NCI-H128 (cell line): ENCODE measurements at regions not wholly inside any gene's neighbourhood (a gene's known extent, or its start where the extent isn't known, plus 50 kb on each side); places are given as distances from the start of the nearest gene placed in this dataset.

Experiments
- DNase-seq: peaks from one replicate; lab custom pipeline; 2025; ENCODE audit not compliant: unreplicated experiment; lab: John Stamatoyannopoulos, UW

DNA sequence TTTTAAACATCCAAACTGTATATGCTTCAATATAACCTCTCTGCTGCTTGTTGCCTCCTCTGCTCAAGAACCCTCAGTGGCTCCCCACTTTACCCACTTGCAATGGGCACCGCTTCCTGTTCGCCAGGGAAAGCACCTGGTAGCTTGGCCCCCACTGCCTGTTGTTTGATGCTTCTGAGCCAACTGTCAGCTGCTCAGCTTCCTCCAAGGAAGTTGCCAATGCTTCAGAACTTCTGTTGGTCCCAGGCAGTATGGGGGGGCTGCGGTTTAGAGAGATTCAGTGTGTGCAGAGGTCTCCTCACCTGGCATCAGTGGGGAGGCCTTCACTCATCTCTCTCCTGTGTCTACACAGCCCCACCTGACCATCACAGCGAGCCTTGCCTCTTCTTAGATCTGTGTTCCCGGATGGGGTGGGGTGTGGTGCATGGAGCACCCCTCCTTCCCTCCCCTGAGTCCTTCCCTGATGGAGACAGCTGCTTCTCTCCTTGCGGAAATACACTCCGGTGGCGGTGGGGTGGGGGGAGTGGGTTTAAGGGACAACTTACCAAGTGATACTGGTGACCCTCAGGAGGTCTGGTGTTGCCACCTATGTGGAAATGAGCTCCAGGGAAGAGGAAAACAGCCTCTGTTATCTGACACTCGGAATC lies 308.1 kb downstream of the CDH26 start:
- DNase-seq = no peak

DNA sequence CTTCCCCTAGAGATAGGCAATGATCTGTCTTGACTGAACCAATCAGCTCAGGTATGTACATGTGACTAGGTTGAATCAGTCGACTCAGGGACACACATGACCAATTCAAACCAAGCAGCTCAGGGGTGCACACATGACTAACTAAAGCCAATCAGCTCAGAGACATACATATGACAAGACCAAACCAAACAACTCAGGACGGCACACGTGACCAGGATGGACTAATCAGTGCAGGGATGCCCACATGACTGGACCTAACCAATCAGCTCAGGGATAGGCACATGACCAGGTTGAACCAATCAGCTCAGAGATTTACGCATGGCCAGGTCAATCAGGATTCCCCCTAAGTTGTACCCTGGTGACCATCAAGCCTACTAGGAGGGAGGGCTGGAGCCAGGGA lies 310.3 kb downstream of the CDH26 start:
- no peak for DNase-seq

DNA sequence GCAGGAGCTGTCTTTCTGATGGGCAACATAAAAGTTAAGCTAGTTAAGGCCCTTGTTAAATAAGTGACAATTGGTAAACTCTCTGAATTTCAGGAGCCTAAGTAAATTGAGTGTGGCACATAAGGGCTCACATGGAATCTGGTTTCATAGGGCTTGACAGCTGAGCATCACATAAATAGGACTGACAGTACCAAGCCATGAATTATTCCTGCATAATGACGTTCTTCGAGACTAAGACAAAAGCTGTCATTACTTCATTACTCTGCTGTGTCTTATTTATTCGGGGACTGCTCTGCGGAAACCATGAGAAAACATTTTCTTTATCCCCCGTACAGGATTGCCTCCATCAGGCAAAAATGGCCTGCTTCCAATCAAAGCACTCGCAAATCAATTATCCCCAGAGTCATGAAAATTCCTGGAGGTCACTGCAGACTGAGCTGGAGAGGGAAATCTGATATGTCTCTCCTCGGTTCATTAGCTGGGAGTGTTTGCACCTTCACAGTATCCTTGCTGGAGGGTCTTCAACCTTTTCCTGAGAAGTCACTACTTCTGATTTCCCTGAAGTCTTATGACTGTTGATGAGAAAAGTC lies 311.4 kb downstream of the CDH26 start:
- DNase-seq = no peak

DNA sequence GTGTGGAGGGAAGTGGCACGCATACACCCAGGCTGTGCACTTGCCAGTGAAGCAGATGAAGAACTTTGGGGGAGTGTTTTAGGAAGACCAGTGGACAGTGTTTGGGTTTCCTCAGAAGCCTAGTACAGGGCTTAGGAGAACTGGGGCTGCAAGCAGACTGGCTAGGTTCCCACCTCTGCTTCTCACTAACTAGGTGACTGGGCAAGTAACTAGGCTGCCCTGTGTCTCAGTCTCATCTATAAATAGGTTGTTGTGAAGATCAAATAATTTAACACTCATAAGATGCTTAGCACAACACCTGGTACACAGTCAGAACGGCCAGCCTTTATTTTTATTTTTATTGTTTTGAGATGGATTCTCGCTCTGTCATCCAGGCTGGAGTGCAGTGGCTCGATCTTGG lies 312.1 kb downstream of the CDH26 start:
- DNase-seq = no peak

DNA sequence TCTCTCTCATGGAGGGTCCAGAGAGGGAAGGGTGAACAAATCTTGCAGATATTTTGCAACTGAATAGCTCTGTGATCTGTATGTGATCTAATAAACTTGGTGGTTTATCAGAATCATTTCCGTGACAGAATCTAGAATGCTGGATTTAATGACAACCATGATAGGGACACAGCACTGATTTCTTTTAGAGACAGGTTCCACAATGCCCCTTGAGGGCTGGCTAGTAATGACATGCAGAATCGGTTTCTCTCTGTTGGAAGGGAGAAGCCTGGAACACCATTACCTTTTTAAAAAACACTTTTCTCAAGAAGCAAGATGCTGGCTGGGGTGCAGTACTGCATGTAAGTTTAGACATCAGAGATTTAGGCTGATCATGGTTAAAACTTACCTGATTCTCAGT lies 313.4 kb downstream of the CDH26 start:
- DNase-seq = no peak

DNA sequence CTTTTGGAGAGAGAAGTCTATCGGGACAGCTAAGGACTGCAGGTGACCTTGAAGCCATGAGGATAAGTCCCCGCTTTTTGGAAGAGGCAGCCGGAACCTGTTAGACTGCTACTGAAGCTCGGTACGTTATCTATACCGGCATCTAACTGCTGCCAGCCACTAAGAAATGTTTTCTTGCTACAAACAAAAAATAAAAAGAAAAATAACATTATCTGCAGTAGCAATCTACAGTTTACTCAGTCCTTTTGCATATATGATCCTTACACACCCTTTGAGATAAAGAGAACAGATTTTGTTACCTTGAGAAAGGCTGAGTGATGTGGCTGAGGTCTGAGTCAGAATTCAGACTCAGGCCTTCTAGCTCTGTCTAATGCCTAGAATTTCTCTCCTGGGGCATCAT lies 314.6 kb downstream of the CDH26 start:
- DNase-seq = no peak

DNA sequence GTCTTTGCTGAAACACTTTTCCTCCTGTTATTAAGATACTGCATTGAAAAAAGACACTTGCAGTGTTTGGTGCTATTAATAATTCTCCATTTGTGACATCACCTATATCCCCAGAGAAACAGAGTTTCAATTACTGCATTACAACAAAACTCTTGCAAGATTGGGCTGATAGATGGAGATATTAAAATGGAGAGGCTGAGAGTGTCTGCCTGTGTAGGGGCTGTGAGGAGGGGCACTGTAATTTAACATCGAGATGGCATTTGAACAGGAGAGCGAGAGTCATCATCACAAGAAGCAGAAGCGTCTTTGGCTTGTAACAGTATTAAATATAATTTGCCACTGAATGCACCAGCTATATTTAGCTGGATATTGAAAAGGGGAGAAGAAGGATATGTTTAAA lies 316.5 kb downstream of the CDH26 start:
- no peak for DNase-seq

DNA sequence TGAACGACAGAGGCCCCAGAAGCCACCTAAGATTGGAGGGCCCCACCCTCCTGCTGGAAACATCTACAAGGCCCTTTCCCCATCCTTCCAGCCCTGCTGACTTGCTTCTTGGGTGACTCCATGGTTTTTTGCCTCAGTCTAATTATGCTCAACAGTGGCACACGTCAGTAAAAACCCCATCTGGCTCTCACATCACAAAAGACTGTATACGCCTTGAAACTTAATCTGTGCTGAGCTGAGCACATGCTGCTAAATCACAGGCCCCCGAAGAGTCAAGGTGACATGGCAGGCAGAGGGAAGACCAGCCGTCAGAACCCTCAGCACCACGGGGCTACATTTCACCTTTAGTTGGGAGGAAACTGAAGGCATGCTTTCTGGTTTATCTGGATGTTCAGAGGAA lies 323.1 kb downstream of the CDH26 start:
- no peak for DNase-seq

DNA sequence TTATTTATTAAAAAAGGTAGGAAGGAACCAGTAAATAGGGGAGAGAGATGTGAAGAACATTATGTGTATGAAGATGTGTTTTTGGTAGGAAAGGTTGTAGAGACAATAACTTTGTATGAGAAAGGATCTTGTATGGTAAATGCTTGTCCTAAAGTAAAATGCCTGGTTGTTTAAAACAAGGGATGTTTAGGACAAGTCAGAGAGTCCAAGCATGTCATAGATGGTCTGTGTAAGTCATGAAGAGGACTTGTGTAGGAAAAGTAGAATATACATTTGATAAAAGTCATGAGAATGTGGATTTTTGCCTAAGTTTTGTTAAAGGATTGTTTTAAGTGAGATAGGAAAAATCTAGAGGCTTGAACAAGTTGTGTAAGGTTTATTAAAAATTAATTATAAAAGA lies 325.1 kb downstream of the CDH26 start:
- no peak for DNase-seq

DNA sequence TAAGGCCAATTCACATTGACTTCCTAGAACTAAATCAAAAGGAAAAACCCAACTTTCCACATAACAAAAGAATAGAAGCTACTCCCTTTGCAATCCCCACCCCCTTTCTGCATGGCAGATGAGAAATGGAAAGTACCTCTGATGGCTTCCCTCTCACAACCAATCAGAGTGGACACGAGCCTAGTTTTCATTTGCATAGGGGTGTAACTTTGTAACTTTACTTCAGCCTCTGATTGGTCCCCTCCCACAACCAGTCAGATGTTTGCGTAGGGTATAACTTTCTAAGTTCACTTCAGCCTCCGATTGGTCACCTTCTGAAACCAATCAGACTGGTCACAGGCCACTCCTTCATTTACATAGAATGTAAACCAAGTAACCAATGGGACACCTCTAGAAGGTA lies 328.5 kb downstream of the CDH26 start:
- no peak for DNase-seq

DNA sequence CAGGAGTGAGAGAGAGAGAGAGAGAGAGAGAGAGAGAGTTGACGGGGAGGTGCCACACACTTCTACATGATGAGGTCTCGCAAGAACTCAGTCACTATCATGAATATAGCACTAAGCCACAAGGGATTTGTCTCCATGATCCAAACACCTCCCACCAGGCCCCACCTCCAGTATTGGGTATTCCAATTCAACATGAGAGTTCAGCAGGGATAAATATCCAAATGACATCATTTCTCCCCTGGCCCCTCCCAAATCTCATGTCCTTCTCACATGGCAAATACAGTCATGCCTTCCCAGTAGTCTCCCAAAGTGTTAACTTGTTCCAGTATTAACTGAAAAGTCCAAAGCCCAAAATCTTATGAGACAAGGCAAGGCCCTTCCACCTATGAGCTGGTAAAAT lies 330.7 kb downstream of the CDH26 start:
- DNase-seq = no peak

DNA sequence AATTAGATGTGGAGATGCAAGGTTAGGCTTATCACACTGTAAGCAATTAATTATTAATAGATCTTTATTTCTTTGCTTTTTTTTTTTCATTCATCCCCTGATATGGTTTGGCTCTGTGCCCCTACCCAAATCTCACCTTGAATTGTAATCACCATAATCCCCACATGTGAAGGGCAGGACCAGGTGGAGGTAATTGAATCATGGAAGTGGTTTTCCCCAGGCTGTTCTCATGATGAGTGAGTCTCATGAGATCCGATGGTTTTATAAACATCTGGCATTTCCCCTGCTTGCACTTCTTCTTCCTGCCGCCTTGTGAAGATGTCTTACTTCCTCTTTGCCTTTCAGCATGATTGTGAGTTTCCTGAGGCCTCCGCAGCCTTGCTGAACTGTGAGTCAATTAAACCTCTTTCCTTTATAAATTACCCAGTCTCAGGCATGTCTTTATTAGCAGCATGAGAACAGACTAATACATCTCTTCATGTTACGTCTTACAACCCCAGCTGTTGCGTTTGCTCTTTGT lies 333.8 kb downstream of the CDH26 start:
- no peak for DNase-seq

DNA sequence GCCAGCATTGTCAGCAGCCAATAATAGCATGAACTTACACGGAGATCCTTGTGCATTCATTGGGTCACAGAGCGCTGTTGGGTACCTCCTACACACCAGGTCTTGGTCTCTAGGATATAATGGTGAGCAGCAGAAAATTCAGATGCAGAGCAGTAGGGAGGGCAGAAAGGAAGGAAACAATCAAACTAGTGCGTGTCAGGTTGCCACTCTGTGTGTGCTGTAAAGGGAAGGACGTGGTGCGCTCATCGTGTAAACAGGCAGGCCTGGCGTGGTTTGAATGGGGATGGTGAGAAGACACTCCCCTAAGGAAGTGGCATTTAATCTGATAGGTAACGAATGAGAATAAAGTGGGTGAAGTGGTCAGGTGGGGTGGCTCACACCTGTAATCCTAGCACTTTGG lies 336.4 kb downstream of the CDH26 start:
- no peak for DNase-seq

DNA sequence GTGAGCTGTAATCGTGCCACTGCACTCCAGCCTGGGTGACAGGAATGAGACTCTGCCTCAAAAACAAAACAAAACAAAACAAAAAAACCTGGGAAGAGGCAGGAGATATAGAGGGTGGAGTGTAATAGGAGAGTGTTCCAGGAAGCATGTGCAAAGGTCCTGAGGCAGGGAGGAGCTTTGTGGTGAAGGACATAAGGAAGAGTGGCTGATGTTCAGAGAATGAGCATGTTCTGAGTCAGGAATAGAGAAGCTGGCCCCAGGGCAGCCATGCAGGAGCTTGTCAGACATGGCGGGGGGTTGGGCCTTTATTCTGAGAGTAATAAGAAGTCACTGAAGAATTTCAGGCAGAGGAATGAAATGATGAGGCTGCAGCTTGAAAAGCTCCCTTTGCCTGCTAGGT lies 337.0 kb downstream of the CDH26 start:
- DNase-seq = no peak

DNA sequence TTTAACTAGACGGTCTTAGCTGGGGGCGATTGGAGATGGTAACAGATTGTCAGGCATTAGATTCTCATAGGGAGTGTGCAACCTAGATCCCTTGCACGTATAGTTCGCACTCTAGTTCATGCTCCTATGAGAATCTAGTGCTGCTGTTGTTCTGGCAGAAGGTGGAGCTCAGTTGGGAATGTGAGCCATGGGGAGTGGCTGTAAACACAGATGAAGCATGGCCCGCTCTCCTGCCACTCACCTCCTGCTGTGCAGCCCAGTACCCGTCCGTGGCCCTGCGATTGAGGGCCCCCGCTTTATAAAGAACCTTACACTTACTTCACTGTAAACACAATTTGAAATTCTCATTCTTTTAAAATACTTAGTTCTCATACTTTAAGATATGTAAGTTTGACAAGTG lies 339.4 kb downstream of the CDH26 start:
- DNase-seq = no peak

DNA sequence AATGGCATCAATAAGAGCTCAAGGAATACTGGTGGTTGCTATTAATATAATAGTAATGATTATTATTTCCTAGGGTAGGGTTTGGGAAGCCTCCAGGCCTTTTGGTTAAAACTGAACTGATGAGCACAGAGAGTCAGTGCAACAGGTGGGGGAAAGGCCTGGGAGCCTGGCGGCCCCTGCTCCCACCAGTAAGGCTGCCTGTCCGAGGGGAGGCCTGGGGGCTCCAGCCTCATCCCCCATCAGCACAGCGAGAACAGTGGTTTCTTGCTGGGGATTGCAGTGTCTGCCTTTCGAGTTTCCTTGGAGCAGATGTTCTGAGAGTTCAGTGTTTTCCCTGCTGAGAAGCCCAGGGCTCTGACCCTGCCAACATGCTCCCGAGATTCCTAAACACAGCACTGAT lies 340.4 kb downstream of the CDH26 start:
- DNase-seq = no peak

DNA sequence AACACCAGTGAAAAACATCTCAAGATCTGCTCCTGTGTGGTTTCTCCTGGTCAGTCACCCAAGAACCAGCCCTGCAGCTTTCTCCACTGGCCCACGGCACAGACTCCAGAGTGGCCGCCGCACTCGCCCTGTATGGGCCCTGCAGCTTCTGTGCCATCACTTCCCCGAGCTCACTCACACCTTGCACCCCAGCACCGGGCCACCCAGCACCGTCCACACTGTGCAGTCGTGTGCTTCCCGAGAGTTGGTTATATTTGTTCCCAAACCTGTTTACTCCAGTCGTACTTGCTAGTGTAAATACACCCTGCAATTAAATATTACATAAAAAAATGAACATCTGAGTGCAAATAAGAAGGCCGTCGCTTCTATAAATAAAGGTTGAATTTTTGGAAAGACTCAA lies 341.7 kb downstream of the CDH26 start:
- no peak for DNase-seq

DNA sequence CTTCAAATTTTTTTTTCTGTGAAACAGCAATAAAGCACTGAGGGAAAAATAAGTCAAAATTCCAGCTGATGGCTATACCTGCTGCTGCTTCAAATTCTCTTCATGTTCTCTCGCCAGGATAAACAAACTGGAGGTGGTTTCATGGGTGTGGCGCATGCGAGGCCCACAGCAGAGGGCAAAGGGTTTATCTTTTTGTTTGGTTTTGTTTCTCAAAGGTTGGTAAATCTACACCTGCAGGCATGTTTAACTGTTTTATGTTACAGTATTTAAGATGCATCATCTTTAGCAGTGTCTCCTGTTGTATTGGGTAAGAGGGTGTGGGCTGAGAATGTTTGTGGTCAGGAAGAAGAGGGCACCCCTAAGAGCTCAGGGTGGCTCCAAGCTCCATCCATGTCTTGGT lies 342.2 kb downstream of the CDH26 start:
- DNase-seq = no peak

DNA sequence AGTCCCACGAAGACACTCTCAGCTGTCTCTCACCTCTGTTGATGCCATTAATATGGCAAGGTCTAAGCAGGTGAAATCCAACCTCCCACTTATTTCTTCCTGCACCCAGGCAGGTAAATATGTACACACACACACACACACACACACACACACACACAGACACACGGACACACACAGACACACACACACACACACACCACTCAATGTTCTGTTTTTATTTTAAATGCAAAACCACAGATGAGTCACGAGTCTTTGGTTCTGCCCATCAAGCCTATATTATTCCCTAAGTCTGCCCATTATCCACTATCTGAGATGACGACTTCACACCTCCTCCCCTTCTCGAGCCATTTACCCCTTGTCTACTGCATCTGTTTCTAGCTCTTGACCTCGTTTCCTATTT lies 344.7 kb downstream of the CDH26 start:
- no peak for DNase-seq

DNA sequence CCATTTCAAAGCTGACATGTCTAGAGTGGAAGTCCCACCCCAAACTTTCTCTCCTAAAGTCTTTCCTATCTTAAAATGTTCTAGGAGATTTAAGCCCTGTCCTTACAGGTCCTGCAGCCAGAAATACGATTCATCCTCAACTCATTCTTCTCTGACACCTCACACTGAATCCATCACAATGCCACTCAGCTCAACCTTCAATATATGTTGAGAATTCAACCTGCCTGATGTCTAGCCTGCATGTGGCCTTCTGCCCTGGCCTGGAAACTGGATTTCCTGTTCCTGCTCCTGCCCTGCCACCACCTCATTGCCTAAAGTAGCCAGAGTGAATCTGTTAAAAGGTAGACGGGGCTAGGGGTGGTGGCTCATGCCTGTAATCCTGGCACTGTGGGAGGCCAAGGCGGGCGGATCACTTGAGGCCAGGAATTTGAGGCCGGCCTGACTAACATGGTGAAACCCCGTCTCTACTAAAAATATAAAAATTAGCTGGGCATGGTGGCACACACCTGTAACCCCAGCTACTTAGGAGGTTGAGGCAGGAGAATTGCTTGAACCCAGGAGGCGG lies 345.9 kb downstream of the CDH26 start:
- no peak for DNase-seq

DNA sequence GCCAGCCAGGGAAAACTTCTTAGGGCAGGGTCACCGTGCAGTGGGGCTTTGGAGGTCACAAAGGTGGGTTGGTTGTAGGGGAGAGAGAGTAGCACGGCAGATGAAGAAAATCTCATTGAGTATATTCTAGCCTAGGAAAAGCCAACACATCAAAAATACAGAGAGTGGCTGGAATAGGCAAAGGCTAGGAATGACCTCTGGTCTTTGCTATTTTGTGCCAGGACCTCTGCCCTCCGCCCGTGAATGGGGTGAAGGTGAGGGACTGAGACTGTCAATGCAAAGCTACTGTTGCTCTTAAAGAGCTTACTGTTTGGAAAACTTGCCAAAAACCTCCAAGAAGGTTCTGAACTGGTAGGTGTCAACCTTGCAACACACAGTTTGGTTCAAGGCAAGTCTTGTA lies 346.7 kb downstream of the CDH26 start:
- DNase-seq = no peak

DNA sequence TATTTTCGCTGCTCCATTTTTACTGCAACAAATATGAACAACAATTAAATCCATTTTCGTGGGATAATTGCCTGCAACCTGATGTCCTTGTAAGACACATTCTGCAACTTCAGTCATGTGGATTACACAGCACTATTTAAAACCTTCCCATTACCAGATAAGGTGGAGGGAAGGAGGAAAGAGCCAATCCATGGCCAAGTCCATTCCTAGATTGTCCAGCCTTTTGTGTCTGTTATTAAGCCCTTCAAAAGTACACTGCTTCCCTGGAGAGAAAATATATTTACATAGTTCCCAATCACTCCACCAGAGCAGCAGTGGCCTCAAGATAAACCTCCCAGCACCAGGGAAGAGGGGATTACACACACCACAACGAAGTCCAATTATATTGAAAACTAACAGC lies 347.9 kb downstream of the CDH26 start:
- no peak for DNase-seq

DNA sequence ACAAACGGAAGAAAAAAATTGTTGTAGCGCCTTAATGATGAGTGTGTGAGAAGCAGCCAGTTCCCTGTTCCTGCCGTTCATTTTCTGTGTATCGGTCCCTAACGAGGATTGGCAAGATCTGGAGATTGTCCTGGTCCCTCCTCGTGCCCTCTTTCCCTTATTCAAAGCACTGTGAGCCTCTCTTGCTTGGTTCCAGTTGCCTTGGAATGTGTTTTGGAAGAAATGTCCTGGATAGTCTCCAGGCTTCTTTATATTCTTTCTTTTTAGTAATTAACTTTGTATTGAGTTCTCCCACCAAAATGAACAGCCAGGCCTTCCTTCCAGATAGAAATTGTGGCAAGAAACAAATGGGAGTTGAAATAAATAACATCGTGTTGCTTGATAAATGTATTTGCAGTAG lies 348.3 kb downstream of the CDH26 start:
- no peak for DNase-seq
